ENCODE measurements at regions not wholly inside any gene's neighbourhood (a gene's known extent, or its start where the extent isn't known, plus 50 kb on each side); places are given as distances from the start of the nearest gene placed in this dataset.

DNA sequence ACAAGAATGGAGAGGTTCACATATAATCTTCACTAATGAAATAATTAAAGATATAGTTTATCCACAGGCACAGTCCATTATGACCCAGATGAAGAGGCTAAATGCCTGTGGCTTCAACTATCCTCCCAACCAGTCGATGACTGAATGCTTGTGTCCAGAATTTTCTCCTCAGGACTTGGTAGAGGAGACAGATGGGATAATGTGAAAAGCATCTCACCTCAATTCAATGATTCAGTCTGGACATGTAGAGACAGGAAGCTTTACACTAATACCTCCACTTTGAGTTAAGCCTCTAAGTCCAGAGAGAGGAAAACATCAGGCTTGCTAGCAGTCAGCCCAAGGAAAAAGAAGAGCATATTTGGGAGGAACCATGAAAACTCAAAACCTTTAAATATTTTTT, 59.1 kb upstream of the COL1A2 start:
- TF ChIP-seq, protein P1, sequence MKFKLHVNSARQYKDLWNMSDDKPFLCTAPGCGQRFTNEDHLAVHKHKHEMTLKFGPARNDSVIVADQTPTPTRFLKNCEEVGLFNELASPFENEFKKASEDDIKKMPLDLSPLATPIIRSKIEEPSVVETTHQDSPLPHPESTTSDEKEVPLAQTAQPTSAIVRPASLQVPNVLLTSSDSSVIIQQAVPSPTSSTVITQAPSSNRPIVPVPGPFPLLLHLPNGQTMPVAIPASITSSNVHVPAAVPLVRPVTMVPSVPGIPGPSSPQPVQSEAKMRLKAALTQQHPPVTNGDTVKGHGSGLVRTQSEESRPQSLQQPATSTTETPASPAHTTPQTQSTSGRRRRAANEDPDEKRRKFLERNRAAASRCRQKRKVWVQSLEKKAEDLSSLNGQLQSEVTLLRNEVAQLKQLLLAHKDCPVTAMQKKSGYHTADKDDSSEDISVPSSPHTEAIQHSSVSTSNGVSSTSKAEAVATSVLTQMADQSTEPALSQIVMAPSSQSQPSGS (IDR thresholded peaks at IDR 0.05; ENCODE audit: low read length): no peak
- TF ChIP-seq, protein P2, sequence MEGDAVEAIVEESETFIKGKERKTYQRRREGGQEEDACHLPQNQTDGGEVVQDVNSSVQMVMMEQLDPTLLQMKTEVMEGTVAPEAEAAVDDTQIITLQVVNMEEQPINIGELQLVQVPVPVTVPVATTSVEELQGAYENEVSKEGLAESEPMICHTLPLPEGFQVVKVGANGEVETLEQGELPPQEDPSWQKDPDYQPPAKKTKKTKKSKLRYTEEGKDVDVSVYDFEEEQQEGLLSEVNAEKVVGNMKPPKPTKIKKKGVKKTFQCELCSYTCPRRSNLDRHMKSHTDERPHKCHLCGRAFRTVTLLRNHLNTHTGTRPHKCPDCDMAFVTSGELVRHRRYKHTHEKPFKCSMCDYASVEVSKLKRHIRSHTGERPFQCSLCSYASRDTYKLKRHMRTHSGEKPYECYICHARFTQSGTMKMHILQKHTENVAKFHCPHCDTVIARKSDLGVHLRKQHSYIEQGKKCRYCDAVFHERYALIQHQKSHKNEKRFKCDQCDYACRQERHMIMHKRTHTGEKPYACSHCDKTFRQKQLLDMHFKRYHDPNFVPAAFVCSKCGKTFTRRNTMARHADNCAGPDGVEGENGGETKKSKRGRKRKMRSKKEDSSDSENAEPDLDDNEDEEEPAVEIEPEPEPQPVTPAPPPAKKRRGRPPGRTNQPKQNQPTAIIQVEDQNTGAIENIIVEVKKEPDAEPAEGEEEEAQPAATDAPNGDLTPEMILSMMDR (IDR thresholded peaks at IDR 0.05; ENCODE audit: control extremely low read depth in 1 of 3, insufficient read depth in 1 of 3, low read depth in 1 of 3, low read length in 3 of 3): no peak
- no peak for TF ChIP-seq EP300 (IDR thresholded peaks at IDR 0.05; ENCODE audit: borderline replicate concordance in 1 of 2, low read depth in 2 of 2, low read length in 2 of 2)
- TF ChIP-seq TCF12 (IDR thresholded peaks at IDR 0.05; ENCODE audit: low read depth, low read length): no peak
- TF ChIP-seq, protein P3, sequence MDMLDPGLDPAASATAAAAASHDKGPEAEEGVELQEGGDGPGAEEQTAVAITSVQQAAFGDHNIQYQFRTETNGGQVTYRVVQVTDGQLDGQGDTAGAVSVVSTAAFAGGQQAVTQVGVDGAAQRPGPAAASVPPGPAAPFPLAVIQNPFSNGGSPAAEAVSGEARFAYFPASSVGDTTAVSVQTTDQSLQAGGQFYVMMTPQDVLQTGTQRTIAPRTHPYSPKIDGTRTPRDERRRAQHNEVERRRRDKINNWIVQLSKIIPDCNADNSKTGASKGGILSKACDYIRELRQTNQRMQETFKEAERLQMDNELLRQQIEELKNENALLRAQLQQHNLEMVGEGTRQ (IDR thresholded peaks at IDR 0.05; ENCODE audit: low read length): no peak
- TF ChIP-seq JUND (IDR thresholded peaks at IDR 0.05; ENCODE audit: low read length): no peak
- TF ChIP-seq RAD21 (IDR thresholded peaks at IDR 0.05 in 1 of 2, conservative IDR thresholded peaks at IDR 0.05 in 1 of 2; ENCODE audit: low read depth in 2 of 2, low read length in 2 of 2): no peak
- TF ChIP-seq SP1 (IDR thresholded peaks at IDR 0.05; ENCODE audit: low read depth, low read length): no peak

Measured in H1 (cell line).